Bronchial epithelial cell (primary cell): ENCODE measurements at regions not wholly inside any gene's neighbourhood (a gene's known extent, or its start where the extent isn't known, plus 50 kb on each side); places are given as distances from the start of the nearest gene placed in this dataset.

Experiments used
- DNase-seq: peaks from one replicate; pipeline ENCODE4 v3.0.0-alpha.2; 2010; ENCODE audit warnings: low read depth
- FAIRE-seq: peaks from 2 replicates; lab custom pipeline; 2011; peaks lifted over from hg19 to GRCh38; lab: Jason Lieb, UNC
- H3K27me3 ChIP-seq: 2 replicates; pipeline ENCODE4 v1.5.1; 2011; ENCODE audit warnings: low read length; ENCODE audit not compliant: control insufficient read depth, insufficient read depth
- H3K36me3 ChIP-seq: 2 replicates; pipeline ENCODE4 v1.5.1; 2011; ENCODE audit warnings: low read length; ENCODE audit not compliant: control insufficient read depth, insufficient read depth
- H3K4me3 ChIP-seq: 2 replicates; pipeline ENCODE4 v1.5.1; 2011; ENCODE audit warnings: mild to moderate bottlenecking, low read depth, low read length, control low read depth
- CTCF ChIP-seq: IDR thresholded peaks from 2 replicates; pipeline ENCODE4 v1.5.1; 2011; ENCODE audit warnings: mild to moderate bottlenecking, moderate library complexity, low read length, control low read depth, inconsistent platforms; ENCODE audit not compliant: insufficient read depth, severe bottlenecking

GRCh38 chr12:107528731-107529365, 156.8 kb upstream of the PWP1 start:
- FAIRE-seq (peak; percentile 77), DNase-seq (no peak)
- Histone ChIP-seq H3K27me3 (no peaks in the 10 kb centered on the region), H3K36me3 (no peaks in the 10 kb centered on the region), H3K4me3 (no peak overlapping the region)
- no peak for TF ChIP-seq CTCF

GRCh38 chr12:107529991-107530390, 155.6 kb upstream of the PWP1 start:
- TF ChIP-seq CTCF: no peak
- Histone ChIP-seq H3K36me3 (no peaks in the 10 kb centered on the region), H3K4me3 (no peak overlapping the region), H3K27me3 (no peaks in the 10 kb centered on the region)
- FAIRE-seq (no peak), DNase-seq (no peak)

DNA sequence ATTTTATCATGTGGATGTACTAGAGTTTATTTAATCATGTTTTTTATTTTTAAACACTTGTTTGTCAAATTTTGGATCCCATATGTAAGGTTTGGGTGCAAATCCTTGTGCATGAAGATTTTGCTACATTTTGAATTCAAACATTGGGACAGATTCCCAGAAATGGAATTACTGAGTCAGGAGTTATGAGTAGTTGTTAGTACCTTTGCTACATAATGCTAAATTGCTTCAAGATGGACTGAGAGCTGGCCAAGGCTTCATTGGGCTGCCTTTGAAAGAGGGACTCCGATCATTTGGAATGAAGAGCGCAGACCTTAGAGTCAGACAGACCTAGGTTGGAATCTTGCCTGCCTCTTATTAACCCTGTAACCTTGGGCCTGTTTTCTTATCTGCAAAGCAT, 154.9 kb upstream of the PWP1 start:
- H3K27me3 ChIP-seq: no peaks in the 10 kb centered on the region
- FAIRE-seq (no peak), DNase-seq (no peak)
- no peak overlapping the region for H3K4me3 ChIP-seq
- TF ChIP-seq CTCF: no peak
- H3K36me3 ChIP-seq: no peaks in the 10 kb centered on the region

- no peak for DNase-seq
- no peaks in the 10 kb centered on the region for H3K36me3 ChIP-seq
- no peak for TF ChIP-seq CTCF
- H3K27me3 ChIP-seq: no peaks in the 10 kb centered on the region
- H3K4me3 ChIP-seq: no peak overlapping the region
- no peak for FAIRE-seq
Observed at GRCh38 chr12:107533218-107533617, 152.4 kb upstream of the PWP1 start.

- FAIRE-seq (no peak), DNase-seq (no peak)
- no peaks in the 10 kb centered on the region for H3K27me3 ChIP-seq
- no peaks in the 10 kb centered on the region for H3K36me3 ChIP-seq
- no peak overlapping the region for H3K4me3 ChIP-seq
- no peak for TF ChIP-seq CTCF
Observed at GRCh38 chr12:107536613-107537012, 149.0 kb upstream of the PWP1 start.
